GM18520 (cell line): ENCODE measurements at regions not wholly inside any gene's neighbourhood (a gene's known extent, or its start where the extent isn't known, plus 50 kb on each side); places are given as distances from the start of the nearest gene placed in this dataset.

Experiments
- ATAC-seq: cut with Tn5 transposase; IDR thresholded peaks from one replicate; pipeline ENCODE4 v1.9.1; 2021; ENCODE audit not compliant: unreplicated experiment

DNA sequence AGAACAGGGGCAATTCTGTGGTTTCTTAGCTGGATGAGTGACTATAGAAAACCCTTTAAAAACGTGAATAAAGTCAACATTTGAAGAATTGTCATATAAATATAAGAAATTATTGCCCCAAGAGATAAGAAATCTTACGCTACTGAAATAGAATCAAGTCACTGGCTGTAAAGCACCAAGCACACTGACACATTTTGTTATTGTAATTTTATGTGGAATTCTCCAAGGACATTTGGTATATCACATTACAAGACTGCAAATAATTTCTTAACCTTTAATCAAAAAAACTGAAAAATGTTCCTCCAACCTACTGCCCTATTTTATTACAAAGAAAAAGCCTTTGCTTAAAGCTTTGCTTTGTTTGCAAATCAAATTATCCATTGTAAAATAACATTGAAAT lies 383.3 kb downstream of the IPMK start:
- no peak for ATAC-seq

DNA sequence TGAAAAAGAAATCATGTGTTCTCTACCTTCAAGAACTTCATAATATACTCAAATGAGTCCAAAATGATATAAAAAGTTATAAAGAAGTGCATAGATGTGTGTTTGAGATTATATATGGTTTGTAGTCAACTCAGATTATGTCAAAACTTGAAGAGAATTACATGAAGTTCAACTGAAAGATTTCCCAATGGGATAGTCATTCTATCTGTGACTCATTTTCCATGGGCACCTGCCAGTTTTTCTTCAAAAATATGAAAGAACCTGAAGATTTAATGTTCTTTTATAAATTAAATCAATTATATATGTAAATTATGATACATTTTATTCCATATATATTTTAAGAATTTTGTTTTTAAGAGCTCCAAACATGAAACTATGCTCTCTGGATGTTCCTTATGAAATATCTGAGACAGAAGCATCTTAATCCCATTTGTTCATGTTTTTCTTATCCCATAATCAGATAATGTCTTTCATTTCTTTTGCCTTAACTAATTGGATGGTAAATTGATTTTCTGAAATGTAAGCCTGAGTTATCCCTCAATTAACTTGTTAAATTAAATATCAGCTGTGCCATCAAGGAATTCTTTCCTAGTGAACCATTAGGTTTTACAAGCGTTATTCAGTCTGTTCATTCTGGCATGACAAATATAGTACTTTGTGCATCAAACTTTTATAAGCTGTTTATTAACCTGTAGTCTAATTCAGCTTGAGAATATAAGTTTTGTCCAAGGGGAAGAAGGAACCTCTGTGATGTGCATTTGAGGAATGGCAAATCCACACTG lies 387.1 kb downstream of the IPMK start:
- no peak for ATAC-seq

DNA sequence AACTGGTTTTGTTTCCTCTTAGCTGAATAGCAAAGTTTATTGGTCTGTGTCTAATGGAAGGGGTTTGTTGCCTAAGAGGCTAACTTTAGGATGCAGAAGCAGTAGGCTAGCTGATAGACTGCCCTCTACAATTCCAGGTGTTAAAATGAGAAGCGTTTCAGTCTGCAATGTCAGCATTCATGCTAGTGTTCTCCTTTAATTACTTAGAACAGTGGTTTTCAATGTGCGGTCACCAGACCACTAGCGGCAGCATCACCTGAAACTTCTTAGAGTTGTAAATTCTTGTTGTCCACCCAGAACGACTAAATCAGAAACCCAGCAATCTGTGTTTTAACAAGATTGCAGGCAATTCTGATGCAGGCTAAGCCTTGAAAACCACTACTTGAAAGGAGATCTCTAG lies 392.9 kb downstream of the IPMK start:
- no peak for ATAC-seq

DNA sequence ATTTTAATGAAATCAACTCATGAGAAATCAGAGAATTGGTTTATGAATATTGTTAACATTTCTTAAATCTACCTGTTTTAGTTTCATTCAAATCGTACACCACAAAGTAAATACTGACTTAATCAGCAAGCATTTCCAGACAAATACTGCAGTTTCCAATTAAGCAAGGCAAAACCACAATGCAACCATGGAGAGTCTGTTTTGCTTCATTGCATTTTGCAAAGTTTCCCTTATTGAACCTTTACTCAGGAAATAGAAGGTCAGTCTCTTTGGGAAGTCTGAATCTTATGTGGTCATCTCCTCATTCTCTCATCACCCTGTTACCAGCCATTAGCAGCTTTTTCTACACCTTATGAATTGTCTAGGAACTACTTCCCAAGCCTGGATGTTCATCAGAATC lies 400.5 kb downstream of the IPMK start:
- no peak for ATAC-seq

DNA sequence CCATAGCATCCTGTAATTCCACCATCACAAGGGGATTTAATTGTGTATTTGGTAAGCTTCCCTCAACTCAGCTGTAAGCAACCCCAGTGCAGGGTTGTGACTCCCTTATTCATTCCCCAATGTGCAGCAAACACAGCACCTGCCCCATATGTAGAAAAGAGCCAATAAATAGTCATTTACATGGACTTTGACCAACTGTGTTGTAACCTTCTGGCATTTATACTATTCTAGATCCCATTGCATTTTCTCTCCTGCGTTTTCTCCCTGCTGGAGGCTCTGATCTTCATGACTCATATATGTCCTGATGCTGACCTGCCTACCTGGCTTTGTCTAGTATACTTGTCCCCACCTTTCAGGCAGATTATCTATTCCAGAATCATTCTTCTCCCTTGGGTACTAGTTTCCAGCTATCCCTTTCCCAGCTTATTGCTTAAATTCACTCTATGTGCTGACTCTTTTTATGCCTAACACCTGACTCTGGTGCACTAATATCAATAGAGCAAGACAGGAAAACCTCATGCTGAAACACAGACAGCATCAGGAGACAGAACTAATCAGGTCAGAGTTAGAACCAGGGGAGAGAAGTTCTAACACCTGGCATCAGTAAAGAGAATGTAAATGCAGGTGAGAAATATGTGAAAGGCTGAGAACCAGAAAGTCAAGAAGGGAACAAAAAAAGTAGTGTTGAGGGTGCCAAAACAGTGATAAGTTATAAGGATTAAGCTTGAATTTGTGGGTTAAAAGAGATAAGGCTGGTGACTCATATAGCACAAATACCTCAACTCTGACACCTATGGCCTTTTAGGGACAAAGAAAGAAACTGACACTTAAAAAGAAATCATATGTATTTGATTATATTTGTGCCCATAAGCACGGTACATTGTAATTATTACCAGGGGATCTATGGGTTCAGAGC lies 402.7 kb downstream of the IPMK start:
- ATAC-seq = no peak

DNA sequence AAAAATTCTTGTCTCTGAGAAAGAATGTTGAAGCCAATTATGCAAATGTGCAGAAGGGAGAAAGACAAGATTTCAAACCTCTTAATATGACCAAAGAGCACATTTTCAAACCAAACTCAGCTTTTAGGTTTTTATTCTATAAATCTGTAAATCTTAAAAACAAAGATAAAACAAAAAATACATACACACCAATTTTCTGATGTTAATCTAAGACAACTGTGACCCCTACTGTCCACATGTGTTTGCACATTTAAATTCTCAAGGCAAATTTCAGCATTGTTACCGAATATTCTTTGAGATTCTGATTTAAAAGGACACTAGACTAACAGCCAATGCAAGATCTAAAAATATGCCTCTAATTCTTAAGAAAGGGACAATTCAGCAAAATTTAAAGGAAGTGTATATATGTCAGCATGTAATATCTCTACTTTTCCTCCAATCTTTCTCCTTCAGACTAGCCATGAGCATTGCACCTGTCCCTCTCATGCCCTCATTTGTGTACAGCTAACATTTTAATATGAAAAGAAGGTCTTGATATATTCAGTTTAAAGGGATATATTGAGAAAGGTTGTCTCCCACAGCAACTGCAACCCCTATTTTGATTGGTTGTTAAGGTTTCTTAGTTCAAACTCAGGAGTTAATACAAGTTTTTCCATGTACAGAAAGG lies 417.9 kb downstream of the IPMK start:
- ATAC-seq = no peak

DNA sequence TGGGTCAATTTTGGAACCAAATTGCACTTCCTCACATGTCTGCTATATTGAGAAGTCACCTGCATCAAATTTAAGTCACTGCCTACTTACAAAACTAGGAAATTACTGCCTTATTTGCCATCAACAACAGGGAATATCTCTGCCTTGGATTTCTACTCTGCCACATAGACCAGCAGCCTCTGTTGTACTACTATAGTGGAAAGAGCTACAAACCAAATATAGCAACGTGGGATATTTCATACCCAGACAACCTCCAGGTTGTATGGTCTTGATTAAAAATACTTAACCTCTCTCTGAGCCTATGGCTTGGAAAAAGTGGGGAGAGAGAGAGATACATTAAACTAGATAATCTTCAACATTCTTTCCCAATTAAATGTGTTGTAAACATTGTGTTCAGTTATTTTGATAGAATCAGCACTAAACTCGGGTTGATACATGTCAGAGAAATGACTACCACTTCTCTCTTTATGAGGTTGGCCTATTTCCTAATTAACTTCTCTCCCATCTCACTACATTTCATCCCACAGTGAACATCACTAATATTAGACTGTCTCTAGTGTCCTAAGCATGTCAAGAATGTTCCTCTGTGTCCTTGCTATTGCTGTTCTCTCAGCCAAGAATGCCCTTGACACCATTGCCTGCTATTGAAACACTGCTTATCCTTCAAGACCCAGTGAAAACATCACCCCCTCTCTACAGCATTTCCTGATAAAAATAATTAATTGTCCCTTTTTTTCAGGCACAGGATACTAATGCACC lies 421.2 kb downstream of the IPMK start:
- ATAC-seq = no peak

DNA sequence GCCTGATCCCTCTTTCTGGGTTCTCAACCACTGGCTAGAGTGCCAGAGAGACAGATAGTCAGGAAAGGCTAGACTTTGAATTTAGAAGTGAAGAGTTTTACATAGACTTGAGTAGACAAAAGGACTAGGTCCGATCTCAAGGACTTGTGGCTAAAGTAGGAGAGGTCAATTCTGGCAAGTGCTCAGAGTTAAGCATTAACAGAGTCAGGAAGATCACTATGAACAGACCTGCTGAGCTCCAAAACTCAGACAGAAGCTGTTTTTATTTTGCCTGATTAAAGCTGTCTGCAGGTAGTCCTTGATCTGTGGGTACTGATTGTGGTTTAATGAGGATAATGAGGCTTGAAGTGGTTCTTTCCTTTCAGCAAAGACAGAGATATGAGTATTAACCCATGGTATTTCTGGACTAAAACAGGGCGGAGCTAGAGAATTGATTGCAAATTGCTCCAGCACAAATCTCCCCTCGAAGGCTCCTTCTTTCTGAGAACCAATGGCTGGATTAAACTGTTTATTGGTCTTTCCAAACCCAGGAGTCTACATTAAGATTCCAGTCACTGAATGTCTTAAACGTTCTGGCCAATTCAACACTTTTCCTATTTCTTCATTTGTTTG lies 423.2 kb downstream of the IPMK start:
- ATAC-seq = no peak

DNA sequence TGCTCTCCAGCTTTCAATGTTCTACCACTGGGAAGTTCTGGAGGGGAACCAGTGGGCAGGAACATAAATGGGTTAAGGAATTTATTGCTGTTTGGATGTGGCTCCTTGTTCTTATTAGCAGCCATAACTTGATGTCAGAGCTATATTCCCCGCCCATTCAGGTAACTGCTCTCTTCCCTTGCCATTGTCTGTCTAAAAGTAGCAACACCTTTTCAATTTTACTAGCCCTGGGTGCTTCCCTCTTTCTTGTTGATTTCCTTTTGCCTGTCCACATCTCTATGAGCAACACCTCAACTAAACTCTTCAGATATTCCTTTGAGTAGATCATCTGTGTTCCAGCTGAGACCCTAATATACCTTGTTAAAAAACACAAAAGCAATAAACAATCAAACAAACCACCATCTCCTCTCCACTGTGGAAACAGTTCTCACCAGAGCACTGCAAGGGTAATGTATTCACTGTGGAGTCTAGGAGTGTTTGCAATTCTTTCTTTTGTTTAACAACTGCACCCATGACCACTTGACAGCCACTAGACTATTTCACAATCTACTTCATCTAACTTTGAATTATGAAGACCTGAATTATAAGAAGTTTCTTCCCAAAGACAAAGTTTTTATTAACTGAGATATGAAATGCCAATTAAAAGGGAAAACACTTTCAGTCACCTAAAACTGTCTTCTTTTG lies 436.7 kb downstream of the IPMK start:
- no peak for ATAC-seq

DNA sequence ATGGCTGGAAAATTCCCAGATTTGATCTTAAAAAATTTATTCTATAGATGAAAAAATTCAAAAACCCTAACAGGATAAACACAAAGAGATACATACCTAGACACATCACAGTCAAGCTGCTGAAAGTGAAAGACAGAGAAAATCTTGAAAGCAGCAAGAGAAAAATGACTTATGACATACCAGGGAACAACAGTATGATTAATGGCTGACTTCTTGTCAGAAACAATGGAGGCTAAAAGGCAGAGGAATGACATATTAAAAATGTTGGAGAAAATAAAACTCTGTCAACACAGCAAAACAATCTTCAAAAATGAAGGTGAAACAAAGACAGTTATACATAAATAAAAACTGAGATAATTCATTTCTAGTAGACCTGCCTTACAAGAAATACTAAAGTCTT lies 442.7 kb downstream of the IPMK start:
- ATAC-seq = no peak

DNA sequence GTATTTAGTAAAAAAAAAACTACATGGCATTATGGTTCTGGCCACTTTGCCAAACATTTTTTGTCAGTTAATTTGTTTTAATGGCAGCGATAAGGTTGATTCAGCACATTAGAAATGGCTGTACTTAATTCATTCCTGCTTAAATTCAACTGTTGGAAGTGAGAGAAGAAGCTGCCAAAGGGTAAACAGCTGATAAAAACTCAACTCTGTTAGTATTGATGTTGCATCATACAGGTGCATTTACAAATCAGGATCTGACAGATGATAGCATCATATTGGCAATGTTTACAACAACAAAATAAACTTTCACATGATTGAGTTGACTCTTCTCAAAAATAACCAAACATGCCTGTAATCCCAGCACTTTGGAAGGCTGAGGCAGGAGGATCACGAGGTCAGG lies 444.3 kb downstream of the IPMK start:
- no peak for ATAC-seq

DNA sequence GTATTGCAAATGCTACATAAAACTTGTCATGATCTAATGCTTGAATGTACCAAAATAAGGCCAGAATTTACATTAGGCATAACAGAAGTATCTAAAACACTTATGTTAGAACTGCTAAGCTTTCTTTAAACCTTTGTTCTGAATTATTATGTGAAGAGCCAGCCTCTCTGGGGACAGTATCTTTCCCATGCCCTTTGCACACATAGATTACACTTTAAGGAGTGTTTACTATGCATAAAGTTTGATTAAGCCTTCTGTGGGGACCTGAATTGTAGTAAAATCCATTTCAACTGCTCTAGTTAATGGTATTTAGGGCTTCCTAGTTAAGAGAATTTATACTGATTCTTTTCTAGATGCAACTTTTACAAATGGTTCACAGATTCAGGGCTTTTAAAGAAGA lies 444.7 kb downstream of the IPMK start:
- no peak for ATAC-seq

DNA sequence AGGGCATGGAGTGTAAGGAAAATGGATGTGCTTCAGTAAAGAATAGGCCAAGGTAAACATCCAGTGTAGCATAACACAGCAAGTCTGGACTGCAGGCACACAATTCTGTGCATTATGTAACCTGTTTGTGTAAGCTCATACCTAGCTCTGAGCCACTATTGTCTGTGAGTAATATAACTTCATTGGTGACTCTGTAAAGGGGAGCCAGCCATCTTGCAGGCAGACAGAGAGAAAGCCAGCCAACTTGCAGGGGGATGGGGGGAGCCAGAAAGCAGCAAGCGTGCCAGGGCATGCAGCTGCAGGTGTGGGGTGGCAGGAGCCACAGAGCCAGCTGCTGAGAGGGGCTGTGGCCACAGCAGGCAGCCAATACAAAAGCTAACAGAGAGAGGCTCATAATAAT lies 449.2 kb downstream of the IPMK start:
- ATAC-seq = no peak

DNA sequence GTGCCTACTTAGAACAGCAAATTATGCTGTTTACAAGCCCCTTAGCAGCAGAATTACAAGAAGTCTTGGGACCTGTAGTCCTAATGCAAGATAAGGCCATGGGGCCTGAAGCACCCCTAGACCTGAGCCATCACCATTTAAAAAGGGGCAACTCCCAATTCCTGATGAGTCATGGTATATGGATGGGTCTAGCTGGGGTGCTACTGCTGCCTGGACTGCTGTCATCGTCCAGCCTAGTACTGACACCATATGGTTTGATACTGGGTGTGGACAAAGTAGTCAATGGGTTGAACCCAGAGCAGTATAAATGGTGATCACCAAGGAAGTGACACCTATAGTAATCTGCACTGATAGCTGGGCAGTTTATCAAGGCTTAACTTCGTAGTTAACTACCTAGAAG lies 450.0 kb downstream of the IPMK start:
- no peak for ATAC-seq

DNA sequence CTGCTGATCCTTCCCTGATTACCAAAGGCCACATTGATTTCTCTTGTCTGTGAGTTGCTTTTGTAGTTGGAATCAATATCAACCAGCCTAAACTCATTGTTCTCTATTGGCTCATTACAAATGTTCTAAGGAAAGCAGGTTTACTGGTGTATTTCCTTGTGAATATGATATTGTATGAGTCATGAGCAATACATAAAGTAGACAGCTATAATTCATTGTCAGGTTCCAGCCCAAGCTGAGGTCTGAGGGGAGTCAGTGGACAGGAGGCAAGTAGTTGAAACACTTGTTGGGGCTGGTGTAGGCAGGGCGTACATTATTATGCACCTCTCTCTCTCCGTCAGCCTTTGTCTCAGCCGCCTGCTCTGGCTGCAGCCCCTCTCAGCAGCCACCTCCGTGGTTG lies 451.7 kb downstream of the IPMK start:
- ATAC-seq = no peak

DNA sequence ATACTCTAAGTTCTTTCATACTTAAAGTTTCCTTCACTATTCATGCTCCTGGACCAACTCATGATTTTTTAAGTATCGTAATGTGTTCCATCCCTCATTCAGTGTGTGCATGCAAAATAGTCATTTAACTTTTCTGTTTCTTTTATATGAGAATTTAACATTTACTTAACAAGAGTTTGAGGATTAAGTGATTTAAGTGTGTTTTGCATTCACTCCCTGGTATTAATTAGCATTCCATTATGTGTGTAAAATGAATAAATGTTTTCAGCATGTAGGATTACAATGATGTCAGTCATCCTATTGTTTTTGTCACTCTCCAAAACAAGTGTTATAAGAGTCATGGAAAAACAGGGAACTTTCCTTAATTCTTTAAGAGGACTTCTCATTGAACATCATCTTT lies 457.7 kb downstream of the IPMK start:
- no peak for ATAC-seq

DNA sequence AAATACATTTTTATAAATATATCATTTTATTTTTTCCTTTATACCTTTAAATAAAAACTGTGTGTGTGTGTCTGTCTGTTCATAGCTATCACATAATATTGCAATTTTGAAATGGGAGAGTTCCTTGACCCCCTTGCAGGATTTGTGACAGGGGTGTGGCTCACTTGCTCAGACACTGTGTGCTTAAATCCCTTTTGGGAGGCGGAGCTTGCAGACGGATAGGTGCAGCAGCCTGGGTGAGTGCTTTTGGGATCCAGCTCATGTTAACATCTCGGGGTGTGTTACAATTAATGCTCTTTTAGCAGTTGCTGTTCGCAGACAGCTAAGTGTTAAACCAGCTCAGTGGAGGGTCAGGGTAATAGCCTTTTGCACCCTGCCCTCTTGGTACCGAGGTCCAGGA lies 459.8 kb downstream of the IPMK start:
- ATAC-seq = no peak

DNA sequence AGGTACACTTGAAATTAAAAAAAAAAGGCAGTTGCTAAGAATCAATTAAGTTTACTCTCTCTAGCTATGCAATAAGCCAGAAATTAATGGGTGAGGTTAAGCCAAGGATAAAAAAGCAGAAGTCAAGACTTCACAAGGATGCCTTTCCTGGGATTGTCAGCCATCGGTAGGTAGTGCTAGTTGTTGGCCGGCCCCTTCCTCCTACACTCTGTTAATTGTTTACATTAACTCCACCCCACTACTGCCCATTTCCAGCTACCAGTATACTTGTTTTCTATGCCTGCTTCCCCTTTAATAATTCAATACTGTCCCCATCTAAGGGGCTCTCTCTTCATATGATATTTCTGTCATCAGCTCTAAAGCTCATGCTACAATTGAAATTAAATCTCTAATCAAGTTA lies 461.0 kb downstream of the IPMK start:
- ATAC-seq = no peak

DNA sequence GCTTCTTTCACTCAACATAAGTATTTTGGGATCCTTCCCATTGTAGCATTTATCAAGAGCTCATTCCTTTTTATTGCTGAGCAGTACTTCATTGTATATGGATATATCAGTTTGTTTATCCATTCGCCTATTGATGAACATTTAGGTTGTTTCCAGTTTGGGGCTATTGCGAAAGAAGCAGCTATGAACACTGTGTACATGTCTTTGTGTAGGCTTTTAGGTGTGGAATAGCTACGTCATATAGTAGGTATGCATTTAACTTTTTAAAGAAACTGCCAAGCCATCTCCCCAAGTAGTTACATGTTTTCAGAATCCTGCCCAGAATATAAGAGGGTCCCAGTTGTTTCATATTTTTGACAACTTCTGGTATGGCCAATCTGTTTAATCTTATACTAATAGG lies 468.1 kb downstream of the IPMK start:
- ATAC-seq = no peak

DNA sequence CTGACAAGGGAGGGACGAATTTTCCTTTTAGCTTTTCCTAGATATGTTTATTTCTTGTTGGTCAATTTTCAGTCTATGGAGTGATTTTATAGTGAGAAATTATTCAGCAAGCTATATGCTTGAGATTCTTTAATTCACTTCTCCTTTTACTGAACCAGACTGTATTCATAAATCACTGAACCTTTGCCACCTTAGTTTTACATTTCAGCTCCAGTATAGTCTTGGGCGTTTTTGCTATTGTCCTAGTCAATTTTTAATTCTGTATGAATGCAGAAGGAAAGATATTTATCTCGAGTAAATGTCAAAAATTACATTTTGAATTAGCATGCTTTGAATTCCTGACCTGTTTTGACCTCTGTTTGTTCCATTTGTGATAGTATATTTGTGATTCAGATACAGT lies 468.9 kb downstream of the IPMK start:
- ATAC-seq = no peak
